AG20443 (cell line): ENCODE measurements at regions not wholly inside any gene's neighbourhood (a gene's known extent, or its start where the extent isn't known, plus 50 kb on each side); places are given as distances from the start of the nearest gene placed in this dataset.
"Not testable (repeated sequence)": the region's sequence is repeated elsewhere in the genome, so short reads cannot be mapped to it uniquely, and the experiment has no call there.

Source experiments
- DNase-seq: peaks from one replicate; pipeline ENCODE4 v3.0.0; 2012; ENCODE audit warnings: low spot score, mixed read lengths

GRCh38 chr1:195200772-195201171 lies 1407.5 kb downstream of the KCNT2 start:
- DNase-seq, result no peak

GRCh38 chr1:195197116-195197515 lies 1411.1 kb downstream of the KCNT2 start:
- DNase-seq, result no peak

- DNase-seq, result no peak
Observed at GRCh38 chr1:195195423-195196057, 1412.7 kb downstream of the KCNT2 start.

- DNase-seq, result no peak
Observed at GRCh38 chr1:195193134-195193533, 1415.1 kb downstream of the KCNT2 start.

GRCh38 chr1:195188821-195189220 lies 1419.4 kb downstream of the KCNT2 start:
- DNase-seq, result no peak

GRCh38 chr1:195186544-195186943 lies 1421.7 kb downstream of the KCNT2 start:
- no peak for DNase-seq

- no peak for DNase-seq
Observed at GRCh38 chr1:195185736-195186135, 1422.5 kb downstream of the KCNT2 start.

- DNase-seq, result no peak
Observed at GRCh38 chr1:195185321-195185720, 1422.9 kb downstream of the KCNT2 start.

GRCh38 chr1:195173753-195174152 lies 1434.5 kb downstream of the KCNT2 start:
- no peak for DNase-seq

GRCh38 chr1:195159795-195160194 lies 1448.4 kb downstream of the KCNT2 start:
- not testable (repeated sequence) for DNase-seq

GRCh38 chr1:195158091-195158490 lies 1450.1 kb downstream of the KCNT2 start:
- DNase-seq, result no peak

GRCh38 chr1:195153107-195153506 lies 1455.1 kb downstream of the KCNT2 start:
- DNase-seq, result no peak

GRCh38 chr1:195150768-195151167 lies 1457.5 kb downstream of the KCNT2 start:
- no peak for DNase-seq

GRCh38 chr1:195141294-195141693 lies 1466.9 kb downstream of the KCNT2 start:
- DNase-seq, result no peak

- DNase-seq, result no peak
Observed at GRCh38 chr1:195130598-195130997, 1477.6 kb downstream of the KCNT2 start.

GRCh38 chr1:195122497-195122896 lies 1485.7 kb downstream of the KCNT2 start:
- no peak for DNase-seq

GRCh38 chr1:195113471-195113870 lies 1494.8 kb downstream of the KCNT2 start:
- DNase-seq, result no peak

GRCh38 chr1:195105773-195106172 lies 1502.5 kb downstream of the KCNT2 start:
- no peak for DNase-seq

- DNase-seq, result no peak
Observed at GRCh38 chr1:195105281-195105680, 1503.0 kb downstream of the KCNT2 start.

- no peak for DNase-seq
Observed at GRCh38 chr1:195097316-195097715, 1510.9 kb downstream of the KCNT2 start.

GRCh38 chr1:195096051-195096521 lies 1512.2 kb downstream of the KCNT2 start:
- DNase-seq, result no peak

GRCh38 chr1:195085196-195085595 lies 1523.0 kb downstream of the KCNT2 start:
- DNase-seq, result no peak

- no peak for DNase-seq
Observed at GRCh38 chr1:195082183-195082582, 1526.1 kb downstream of the KCNT2 start.

- DNase-seq, result no peak
Observed at GRCh38 chr1:195076682-195077081, 1531.6 kb downstream of the KCNT2 start.
